ENCODE measurements at regions not wholly inside any gene's neighbourhood (a gene's known extent, or its start where the extent isn't known, plus 50 kb on each side); places are given as distances from the start of the nearest gene placed in this dataset.
A peak's percentile ranks its signal among the peaks of the same experiment; 100 is the strongest.

GRCh38 chr10:131845505-131846239, 55.1 kb upstream of the PPP2R2D start:
- Mint-ChIP-seq H3K27ac (ENCODE audit: unreplicated experiment) (no peak overlapping the region), H3K9me3 (ENCODE audit: unreplicated experiment) (peaks cover 2% of the 10 kb centered on the region), H3K4me3 (ENCODE audit: unreplicated experiment) (no peak overlapping the region), H3K36me3 (ENCODE audit: insufficient read depth, unreplicated experiment) (no peaks in the 10 kb centered on the region), H3K27me3 (ENCODE audit: insufficient read depth, unreplicated experiment) (no peaks in the 10 kb centered on the region), H3K4me1 (ENCODE audit: low read depth, unreplicated experiment) (no peaks in the 10 kb centered on the region)
- Histone ChIP-seq H3K36me3 (ENCODE audit: control insufficient read depth, insufficient read depth, low read length) (no peaks in the 10 kb centered on the region), H3K4me1 (no peaks in the 10 kb centered on the region), H3K4me3 (ENCODE audit: low read depth, low read length) (no peak overlapping the region), H3K9me3 (no peaks in the 10 kb centered on the region), H3K27me3 (replicated peaks; ENCODE audit: control insufficient read depth, insufficient read depth, low read length) (no peaks in the 10 kb centered on the region)
- CTCF ChIA-PET = interaction anchor here (0.9 kb wide), 1 partner anchor 30 kb away, joined by 4 read pairs; no protein-coding TSS in a partner anchor
- no peak for TF ChIP-seq CTCF (IDR thresholded peaks at IDR 0.05; ENCODE audit: insufficient read depth in 1 of 2, low read depth in 1 of 2, low read length in 1 of 2, severe bottlenecking in 1 of 2, unreplicated experiment in 1 of 2)
- BruUV-seq (replicated peaks) = no TSS peak
- peak in 1 of 2 experiments; percentile 22 for DNase-seq
- POLR2A ChIA-PET = no interaction called here
- intact Hi-C loops (cut with micrococcal nuclease; ENCODE audit: unreplicated experiment) = no loop called here

- H3K36me3 ChIP-seq (ENCODE audit: control insufficient read depth, insufficient read depth, low read length) = no peaks in the 10 kb centered on the region
- Mint-ChIP-seq H3K4me3 (ENCODE audit: unreplicated experiment) (no peak overlapping the region), H3K36me3 (ENCODE audit: insufficient read depth, unreplicated experiment) (no peaks in the 10 kb centered on the region), H3K27ac (ENCODE audit: unreplicated experiment) (no peak overlapping the region), H3K9me3 (ENCODE audit: unreplicated experiment) (peaks cover 10% of the 10 kb centered on the region), H3K4me1 (ENCODE audit: low read depth, unreplicated experiment) (no peaks in the 10 kb centered on the region), H3K27me3 (ENCODE audit: insufficient read depth, unreplicated experiment) (peaks cover 4% of the 10 kb centered on the region)
- no peaks in the 10 kb centered on the region for H3K4me1 ChIP-seq
- no peak overlapping the region for H3K4me3 ChIP-seq (ENCODE audit: low read depth, low read length)
- BruUV-seq (replicated peaks) = no TSS peak
- no peak for TF ChIP-seq CTCF (IDR thresholded peaks at IDR 0.05; ENCODE audit: insufficient read depth in 1 of 2, low read depth in 1 of 2, low read length in 1 of 2, severe bottlenecking in 1 of 2, unreplicated experiment in 1 of 2)
- ChIA-PET POLR2A (no interaction called here), CTCF (interaction anchor here (0.9 kb wide), 1 partner anchor 29 kb away, joined by 4 read pairs; no protein-coding TSS in a partner anchor)
- peak in 1 of 2 experiments; percentile 14 for DNase-seq
- H3K27me3 ChIP-seq (replicated peaks; ENCODE audit: control insufficient read depth, insufficient read depth, low read length) = no peaks in the 10 kb centered on the region
- no peaks in the 10 kb centered on the region for H3K9me3 ChIP-seq
- intact Hi-C loops (cut with micrococcal nuclease; ENCODE audit: unreplicated experiment) = no loop called here
Observed at GRCh38 chr10:131846240-131847101, 54.3 kb upstream of the PPP2R2D start.

GRCh38 chr10:131847241-131847783, 53.5 kb upstream of the PPP2R2D start:
- TF ChIP-seq CTCF (IDR thresholded peaks at IDR 0.05; ENCODE audit: insufficient read depth in 1 of 2, low read depth in 1 of 2, low read length in 1 of 2, severe bottlenecking in 1 of 2, unreplicated experiment in 1 of 2) = no peak
- no TSS peak for BruUV-seq (replicated peaks)
- peaks cover 4% of the 10 kb centered on the region for H3K27me3 Mint-ChIP-seq (ENCODE audit: insufficient read depth, unreplicated experiment)
- Histone ChIP-seq H3K27me3 (replicated peaks; ENCODE audit: control insufficient read depth, insufficient read depth, low read length) (no peaks in the 10 kb centered on the region), H3K4me3 (ENCODE audit: low read depth, low read length) (no peak overlapping the region), H3K36me3 (ENCODE audit: control insufficient read depth, insufficient read depth, low read length) (no peaks in the 10 kb centered on the region), H3K4me1 (no peaks in the 10 kb centered on the region), H3K9me3 (no peaks in the 10 kb centered on the region)
- no peak overlapping the region for H3K4me3 Mint-ChIP-seq (ENCODE audit: unreplicated experiment)
- intact Hi-C loops (cut with micrococcal nuclease; ENCODE audit: unreplicated experiment) = no loop called here
- H3K4me1 Mint-ChIP-seq (ENCODE audit: low read depth, unreplicated experiment) = no peaks in the 10 kb centered on the region
- ChIA-PET CTCF (no interaction called here), POLR2A (no interaction called here)
- no peaks in the 10 kb centered on the region for H3K36me3 Mint-ChIP-seq (ENCODE audit: insufficient read depth, unreplicated experiment)
- H3K27ac Mint-ChIP-seq (ENCODE audit: unreplicated experiment) = no peak overlapping the region
- DNase-seq = peak in 1 of 2 experiments; percentile 20
- peaks cover 11% of the 10 kb centered on the region for H3K9me3 Mint-ChIP-seq (ENCODE audit: unreplicated experiment)

Measured in Caco-2 (cell line).